HG03139 (cell line): ENCODE measurements at regions not wholly inside any gene's neighbourhood (a gene's known extent, or its start where the extent isn't known, plus 50 kb on each side); places are given as distances from the start of the nearest gene placed in this dataset.
"Not testable (repeated sequence)": the region's sequence is repeated elsewhere in the genome, so short reads cannot be mapped to it uniquely, and the experiment has no call there.

Experiments
- ATAC-seq: cut with Tn5 transposase; IDR thresholded peaks from one replicate; pipeline ENCODE4 v1.9.1; 2021; ENCODE audit not compliant: unreplicated experiment

DNA sequence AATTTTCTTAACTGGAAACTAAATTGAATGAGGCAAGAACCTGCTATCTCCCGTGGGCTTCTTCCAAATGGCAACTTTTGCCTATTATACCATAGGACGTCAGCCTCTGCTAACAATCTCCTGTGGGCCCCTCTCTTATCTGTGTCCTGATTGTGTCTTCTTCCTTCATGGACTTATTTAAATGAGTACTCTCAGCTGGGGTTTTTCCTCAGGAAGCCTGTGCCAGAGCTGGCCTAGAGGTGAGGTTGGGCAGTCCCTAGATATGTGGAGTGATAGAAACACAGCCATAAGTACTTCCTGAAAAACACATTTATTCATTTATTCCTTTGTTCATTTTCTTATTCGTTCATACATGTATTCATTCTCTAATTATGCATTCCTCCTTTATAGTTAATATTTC is 712.5 kb upstream of the SLIT2 start:
- ATAC-seq = no peak

DNA sequence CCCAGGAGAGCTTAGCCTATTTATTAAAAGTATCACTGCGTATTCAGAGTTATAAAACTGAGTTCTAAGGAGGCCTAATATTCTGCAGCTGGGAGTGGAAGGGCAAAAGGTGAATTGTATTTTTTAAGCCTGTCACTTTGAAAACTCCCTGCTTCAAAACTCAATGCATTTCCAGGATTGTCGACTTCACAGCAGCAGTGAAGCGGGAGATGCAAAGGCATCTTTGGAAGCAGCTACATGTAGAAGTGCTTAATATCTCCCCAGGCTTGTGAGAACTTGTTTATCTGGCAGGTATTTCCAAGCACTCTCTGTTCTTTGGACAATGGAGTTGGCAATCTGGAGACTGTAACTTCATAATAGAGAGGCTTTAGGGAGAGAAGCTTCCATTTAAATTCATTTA is 717.5 kb upstream of the SLIT2 start:
- ATAC-seq = no peak

DNA sequence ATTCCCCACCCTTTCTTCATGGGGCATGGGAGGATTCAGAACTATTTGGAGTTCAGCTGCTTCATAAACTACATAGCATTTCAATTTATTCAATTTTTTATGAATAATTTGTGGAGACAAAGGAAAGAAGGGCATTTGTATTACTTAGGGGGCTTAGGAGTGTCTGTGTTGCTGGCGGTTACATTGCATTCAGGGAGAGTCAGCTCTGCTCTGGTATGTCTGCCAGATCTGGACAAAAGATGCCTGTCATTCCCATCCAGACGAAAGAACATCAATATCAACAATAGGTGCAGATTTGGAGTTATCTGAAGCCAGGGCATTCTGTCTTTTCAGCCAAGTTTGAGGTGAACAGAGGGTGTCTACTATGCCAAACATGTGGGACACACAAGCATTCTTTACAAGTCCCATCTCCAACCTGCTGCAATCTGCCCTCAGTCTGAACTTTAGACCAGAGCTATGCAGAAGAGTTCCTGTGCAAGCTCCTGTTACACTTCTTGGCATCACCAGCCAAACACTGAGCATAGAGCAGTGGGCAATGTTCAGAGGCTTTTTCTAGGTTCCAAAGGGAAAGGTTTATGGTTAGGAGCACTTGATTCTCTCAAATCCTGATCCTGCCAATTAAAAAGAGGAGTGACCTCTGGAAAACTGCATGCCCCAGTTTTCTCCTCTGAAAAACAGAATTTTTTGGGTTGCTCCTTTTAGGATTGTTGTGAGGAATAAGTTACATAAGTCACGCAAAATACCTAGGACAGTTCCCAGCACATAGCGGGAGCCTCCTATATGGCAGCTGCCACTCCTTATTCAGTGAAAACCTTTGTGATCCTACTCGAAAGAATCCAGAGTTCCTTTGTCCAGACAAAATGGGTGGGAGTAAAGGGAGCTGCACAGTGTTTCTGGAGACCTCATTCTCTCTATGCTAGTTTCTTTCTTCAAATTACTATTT is 719.5 kb upstream of the SLIT2 start:
- ATAC-seq = no peak

DNA sequence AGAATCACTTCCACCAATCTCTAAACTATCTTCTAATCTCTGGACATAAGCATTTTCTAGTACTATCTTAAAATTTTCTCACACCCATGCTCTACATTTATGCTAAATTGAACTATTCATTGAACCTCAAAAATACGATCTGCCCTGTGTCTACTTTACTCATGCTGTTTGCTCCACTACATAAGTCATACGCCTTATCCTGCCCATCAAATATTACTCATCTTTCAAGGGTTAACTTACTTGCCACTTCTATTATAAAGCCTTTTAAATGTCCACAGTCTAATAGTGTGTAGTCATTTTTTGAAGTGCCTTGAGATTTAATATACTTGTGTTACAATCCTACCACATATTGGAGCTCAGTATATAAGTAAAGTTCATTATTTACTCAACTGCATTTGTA is 727.7 kb upstream of the SLIT2 start:
- ATAC-seq = no peak

DNA sequence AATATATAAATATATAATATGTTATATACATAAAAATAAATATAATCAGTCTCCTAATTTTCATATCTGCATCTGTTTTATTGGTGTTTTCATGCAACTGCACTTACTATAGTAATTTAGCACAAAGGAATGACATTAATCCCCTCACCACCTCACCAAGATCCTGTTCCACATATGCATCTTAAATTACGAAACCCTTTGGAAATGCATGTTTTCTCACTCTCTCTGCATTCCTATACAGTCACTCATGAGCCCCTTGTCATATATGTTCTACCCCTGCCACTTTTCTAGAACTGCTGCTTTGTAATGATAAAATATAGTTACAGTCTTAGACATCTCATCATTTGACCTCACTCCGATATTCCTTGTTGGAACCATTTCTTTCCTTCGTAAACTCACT is 728.7 kb upstream of the SLIT2 start:
- ATAC-seq = no peak

DNA sequence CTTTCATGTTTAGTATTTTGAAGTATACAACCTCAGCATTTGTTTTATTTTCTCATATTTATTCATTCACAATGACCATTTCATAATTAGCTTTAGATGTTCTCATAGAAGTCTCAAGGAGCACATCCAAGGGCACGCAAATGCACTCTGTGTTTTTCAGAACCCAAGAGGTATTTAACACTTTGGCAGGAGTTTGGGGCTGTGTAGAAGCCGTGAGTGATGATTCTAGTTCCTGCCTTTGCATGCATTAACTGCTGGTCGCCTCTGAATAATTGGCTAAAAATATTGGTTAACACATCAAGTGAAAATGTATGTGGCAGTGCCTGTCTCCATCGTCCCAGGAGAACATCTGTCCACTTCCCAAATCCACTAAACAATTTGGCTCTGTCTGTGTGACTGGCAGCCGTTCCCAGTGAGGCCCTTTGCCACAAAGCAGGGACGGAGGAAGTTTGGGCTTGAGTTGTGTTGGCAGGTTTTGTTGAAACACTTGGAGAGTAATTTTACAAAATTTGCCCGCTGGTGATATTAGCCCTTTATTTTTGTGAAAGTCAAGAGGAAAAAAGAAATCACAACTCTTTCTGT is 730.7 kb upstream of the SLIT2 start:
- ATAC-seq = no peak

DNA sequence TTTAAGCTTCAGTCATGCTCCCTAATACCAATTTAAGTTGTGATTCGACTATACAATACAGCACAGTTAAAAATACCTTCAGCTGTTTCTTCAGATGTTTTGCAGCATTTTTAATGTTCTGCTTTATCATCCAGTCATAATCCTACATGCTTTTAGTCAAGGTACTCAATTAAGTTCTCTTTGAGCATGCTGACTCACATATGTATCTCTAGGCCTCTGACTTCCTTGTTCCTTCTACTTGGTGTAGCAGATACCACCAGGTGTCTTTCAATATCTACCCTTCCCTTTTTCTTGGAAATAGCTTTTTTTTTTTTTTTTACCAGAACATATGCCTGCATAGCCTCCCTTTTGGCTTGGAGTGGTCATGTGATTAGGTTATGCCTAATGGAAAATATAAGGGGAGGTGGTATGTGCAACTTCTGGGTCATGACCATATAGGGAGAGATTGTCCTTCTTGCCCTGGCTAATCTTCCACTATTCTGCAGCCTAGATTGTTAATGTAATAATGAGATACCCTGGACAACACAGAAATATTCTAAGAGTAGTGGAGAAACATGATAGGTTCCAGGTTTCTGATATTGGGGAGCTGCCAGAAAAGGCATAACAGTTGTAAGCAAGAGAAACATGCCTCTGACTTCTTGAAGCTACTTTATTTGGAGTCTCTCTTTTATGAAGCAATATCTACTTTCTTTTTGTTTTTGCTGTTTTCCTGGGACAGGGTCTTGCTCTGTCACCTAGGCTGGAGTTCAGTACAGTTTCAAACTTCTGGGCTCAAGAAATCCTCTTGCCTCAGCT is 737.2 kb upstream of the SLIT2 start:
- ATAC-seq = no peak

DNA sequence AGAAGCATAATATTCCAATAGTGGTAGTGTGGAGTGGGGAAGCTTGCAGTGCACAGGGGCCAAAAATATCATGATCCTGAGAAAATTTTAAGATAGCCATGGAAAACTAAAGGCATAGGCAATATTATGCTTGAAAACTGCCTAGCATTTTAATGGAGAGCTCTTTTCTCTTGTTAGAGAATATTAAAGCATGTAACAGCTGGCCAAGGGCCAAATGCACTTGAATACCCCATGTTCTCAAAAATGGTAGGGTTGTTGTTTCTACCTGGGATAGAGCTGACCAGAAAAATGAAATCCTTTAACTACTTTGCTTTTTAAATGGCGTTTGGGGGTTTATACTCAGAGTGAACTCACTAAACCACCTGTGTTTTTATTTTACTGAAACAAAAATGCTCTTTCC is 739.6 kb upstream of the SLIT2 start:
- ATAC-seq = no peak

DNA sequence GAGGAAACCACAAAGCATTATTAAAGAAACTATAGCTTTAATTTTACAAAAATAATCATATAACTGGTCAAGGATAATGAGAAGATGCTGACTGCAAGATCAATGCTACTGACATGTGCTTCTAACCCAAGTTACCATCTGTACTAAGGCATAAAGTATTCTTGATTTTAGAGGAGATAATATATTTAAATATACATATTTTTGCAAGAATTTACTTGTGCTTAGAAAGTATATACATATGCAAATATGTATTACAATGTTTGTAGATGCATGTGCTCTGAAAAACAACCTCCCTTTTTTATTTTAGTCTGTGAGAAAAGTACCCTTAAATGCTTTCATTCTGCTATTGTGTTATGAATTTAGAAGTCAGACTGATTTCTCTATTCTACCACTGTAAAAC is 740.7 kb upstream of the SLIT2 start:
- no peak for ATAC-seq

DNA sequence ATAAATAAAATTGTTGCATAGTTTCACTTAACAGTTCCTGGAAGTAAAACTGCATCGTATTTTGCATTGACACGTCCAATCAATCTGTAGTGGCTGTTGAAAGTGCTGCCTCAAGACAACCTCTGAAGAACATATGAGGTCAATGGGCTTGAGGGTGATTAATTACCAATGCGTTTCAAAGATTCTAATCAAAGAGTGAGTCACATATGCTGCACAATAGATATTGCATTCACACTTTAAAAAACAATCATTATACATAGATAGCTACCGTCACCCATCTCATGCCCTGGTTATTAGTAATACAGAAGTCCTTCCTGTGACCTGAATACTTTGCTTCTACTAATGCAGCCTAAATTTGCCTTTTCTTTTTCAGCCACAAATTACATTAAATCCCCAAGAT is 743.3 kb upstream of the SLIT2 start:
- ATAC-seq = no peak

DNA sequence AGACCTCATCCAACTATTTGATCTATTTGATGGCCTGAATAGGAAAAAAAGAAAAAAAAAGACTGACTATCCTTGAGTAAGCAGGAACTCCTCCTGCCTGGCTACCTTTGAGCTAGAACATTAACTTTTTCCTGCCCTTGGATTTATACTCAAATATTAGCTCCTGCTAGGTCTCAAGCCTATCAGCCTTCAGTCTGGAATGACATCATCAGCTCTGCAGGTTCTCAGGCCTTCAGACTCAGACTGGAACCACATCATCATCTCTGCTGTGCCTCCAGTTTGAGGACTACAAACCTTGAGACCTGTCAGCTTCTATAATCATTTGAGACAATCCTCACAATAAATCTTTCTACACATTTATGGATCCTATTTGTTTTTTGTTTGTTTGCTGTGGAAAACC is 754.0 kb upstream of the SLIT2 start:
- no peak for ATAC-seq

DNA sequence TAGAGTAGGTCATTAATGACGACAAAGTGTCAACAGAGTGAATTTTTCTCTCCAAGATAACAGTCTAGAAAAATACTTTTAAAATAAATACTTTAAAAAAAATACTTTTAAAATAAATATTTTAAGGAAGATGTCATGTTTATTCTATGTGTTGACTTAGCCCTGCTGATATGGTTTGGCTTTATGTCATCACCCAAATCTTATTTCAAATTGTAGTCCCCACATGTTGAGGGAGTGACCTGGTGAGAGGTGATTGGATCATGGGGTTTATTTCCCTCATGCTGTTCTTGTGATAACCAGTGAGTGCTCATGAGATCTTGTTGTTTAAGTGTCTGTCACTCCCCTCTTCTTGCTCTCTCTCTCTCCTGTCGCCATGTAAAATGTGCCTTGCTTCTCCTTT is 754.9 kb upstream of the SLIT2 start:
- ATAC-seq = no peak

DNA sequence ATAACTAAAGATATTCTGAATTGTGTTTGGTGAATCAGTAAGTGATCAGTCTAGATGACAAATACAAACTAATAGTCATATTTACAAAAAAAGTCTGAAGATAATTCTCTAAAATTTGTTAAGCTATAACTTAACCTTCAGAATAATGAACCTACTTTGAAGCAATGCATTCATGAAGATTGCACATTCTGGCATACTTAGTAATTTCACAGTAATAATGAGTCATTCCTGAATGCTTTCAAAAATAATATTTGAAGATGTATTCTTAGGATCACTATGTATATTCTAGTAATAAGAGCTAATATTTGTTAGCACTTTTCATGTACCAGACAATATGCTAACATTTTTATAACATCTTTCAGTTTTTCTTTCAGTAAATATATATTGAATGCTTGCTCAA is 756.7 kb upstream of the SLIT2 start:
- no peak for ATAC-seq

DNA sequence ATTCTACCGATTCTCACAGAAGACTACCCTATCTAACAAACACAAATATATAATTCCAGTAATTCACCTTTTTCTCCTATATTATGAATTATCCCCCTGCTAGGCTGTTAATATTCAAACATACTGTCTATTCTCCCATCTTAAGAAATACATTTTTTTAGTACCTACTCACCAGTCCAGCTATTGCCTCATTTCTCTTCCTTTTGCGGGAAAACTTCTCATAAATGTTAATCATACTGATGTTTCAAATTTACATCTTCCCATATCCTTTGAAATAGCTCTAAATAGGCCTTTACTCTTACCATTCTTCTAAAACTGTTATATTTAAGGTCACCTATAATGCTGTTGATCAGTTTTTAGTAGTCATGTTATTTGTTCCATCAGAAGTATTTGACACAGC is 759.1 kb upstream of the SLIT2 start:
- ATAC-seq = no peak

DNA sequence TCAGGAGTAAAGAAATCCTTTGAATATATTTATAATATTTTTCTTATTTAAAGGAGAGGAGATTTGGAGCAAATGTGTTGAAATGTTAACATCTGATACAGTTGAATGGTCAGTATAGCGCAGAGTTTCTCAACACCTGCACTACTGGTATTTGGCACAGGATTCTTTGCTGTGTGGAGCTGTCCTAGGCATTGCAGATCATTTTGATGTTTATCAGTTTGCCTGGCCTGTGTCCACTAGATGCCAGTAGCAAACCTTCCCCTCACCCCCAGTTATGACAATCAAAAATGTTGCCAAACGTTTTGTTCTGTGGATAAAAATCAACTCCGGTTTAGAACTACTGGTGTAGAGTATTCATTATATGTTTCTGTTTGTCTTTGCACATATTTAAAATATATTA is 765.3 kb upstream of the SLIT2 start:
- no peak for ATAC-seq

DNA sequence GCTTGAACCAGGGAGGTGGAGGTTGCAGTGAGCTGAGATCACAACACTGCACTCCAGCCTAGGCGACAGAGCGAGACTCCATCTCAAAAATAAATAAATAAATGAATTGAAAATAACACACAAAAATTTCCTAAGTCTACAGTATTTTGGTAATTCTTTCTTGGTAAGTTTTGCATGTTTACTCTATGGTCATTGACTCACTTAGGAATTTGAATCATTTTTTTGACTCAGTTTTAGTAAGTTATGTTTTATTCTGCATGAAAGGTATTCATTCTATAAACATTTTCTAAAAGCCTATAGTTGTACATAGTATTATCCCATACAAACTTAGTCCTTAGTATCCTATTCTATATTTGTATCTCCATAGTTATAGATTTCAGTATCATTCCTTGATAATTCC is 772.9 kb upstream of the SLIT2 start:
- no peak for ATAC-seq

DNA sequence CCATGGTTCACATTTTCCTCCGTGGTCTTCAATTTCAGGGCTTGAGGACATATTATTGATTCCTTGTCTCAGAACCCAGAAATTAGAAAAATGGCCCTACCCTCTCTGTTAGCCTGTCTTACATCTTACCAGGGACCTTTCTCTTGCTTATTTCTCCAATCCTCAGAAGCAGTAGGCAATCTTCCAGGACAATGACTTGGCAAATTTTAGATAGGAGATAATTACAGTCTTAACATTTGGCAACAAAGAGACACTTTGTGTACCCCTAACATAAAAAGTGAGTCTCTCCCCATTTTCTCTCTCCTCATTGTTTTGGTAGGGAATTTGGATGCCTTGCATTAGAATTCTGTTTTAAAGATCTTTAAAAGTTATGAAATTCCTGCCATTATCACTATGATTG is 778.1 kb upstream of the SLIT2 start:
- ATAC-seq = no peak

DNA sequence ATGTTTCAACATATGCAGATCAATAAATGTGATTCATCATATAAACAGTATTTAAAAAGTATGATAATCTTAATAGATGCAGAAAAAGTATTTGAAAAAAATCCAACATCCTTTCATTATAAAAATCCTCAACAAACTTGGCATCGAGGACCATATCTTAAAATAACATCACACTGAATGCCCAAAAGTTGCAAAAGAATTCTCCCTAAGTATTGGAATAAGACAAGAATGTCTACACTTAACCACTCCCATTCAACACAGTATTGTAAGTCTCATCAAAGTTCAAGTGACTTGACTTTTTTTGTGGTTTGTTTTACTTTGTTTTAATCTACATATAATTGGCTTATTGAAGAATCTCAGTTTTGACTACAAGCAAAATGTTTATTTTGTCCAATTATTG is 779.0 kb upstream of the SLIT2 start:
- ATAC-seq = no peak

DNA sequence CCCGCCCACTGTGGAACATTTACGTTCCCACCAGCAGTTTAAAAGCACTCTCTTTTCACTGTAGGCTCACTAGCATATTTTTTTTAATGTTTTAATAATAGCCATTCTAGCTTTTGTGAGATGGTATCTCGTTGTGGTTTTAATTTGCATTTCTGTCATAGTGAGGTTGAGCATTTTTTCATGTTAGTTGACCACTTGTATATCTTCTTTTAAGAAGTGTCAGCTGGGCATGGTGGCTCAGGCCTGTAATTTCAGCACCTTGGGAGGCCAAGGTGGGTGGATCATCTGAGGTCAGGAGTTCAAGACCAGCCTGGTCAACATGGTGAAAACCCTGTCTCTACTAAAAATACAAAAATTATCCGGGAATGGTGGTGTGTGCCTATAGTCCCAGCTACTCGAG is 781.7 kb upstream of the SLIT2 start:
- ATAC-seq = not testable (repeated sequence)

DNA sequence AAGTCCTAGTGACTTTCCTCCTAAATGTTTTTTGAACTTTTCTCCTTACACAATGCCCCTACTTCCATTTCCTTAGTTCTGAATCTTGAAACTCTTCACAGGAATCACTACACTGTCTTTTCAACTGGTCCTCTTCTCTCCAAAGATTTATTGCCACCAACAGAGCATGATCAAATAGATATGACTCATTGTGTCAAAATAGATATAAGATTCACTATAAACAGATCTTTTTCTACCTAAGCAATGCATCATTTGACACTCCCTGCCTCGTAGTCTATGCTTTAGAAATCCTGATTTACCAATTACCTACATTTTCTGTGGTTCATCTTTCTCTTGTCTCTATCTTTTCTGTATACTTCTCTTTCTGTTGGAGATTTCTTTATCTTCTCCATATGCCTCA is 789.6 kb upstream of the SLIT2 start:
- ATAC-seq = no peak

DNA sequence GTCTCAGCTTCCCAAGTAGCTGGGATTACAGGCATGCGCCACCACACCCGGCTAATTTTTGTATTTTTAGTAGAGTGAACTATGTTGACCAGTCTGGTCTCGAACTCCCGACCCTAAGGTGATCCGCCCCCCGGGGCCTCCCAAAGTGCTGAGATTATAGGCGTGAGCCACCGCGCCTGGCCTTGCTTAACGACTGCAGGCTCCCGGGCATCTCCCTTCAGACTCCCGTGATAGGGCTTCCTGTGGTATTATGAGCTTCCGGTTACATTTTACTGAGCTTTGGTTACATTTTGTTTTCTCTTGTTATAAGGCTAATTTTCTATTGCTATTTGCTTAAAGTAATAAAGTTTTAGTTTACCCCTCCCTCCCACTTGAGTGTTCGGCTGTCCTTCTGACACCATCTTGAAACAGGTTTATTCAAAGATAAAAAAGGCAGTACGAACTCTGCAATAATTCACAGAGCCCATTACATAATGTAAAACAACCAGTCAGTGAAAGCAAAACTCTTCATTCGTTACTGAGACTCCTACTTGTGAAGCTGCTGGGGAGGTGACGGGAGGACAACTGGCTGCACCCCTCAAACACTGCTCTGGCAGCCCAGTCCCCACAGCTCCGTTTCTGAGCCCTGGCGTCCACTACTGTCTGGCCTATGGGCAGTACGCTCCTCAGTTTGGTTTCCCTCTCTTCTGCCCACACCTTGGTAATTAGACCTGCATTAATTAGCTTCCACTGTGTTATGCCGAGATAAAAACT is 795.7 kb upstream of the SLIT2 start:
- no peak for ATAC-seq
